HepG2 (cell line): ENCODE measurements at regions not wholly inside any gene's neighbourhood (a gene's known extent, or its start where the extent isn't known, plus 50 kb on each side); places are given as distances from the start of the nearest gene placed in this dataset.
"Not testable (repeated sequence)": the region's sequence is repeated elsewhere in the genome, so short reads cannot be mapped to it uniquely, and the experiment has no call there.

Experiments
- ATAC-seq: fragments of 200-7000 bp; cut with Tn5 transposase; 3 replicates; pipeline ENCODE4 v1.9.1; 2020; ENCODE audit warnings: mild to moderate bottlenecking, moderate library complexity
- BruUV-seq: library from RNA; stranded (reverse); fragments of 400-500 nt; replicated peaks from 2 replicates; lab custom pipeline; 2021; lab: Mats Ljungman, UMichigan
- CTCF ChIA-PET: fragments of 300-600 bp; formaldehyde crosslinking; extraction: SDS; loops from one replicate; lab custom pipeline; 2021; ENCODE audit warnings: low total read pairs, inconsistent platforms, low intra/inter-chr PET ratio; lab: Yijun Ruan, JAX
- POLR2A ChIA-PET: fragments of 350-600 bp; sonication (Branson Sonifier 250); formaldehyde crosslinking; loops from one replicate; lab custom pipeline; 2020; ENCODE audit warnings: antibody characterized with exemption, inconsistent platforms; lab: Yijun Ruan, JAX
- DNase-seq: peaks from one replicate; pipeline ENCODE4 v3.0.0-alpha.2; 2015; ENCODE audit warnings: low spot score
- FAIRE-seq: peaks from 3 replicates; lab custom pipeline; 2011; peaks lifted over from hg19 to GRCh38; lab: Jason Lieb, UNC
- H2AFZ ChIP-seq: one replicate; pipeline ENCODE4 v1.6.1; 2011; ENCODE audit warnings: low read length, inconsistent platforms
- H3K27ac ChIP-seq: fragments of 300-600 bp; 3 replicates; pipeline ENCODE4 v1.8.0; 2011; ENCODE audit warnings: mixed run types, mild to moderate bottlenecking, mixed read lengths, low read length, inconsistent platforms; ENCODE audit not compliant: insufficient read depth; ENCODE audit errors: extremely low read length
- H3K27me3 ChIP-seq, 2 experiments: fragments of 200-600 bp in 1 of 2; 2 replicates in 1 of 2; 3 replicates in 1 of 2; pipeline versions ENCODE4 v1.6.0 to v1.8.0; 2011; ENCODE audit warnings: low read length in 2 of 2, mild to moderate bottlenecking in 2 of 2, moderate library complexity in 2 of 2, inconsistent platforms in 1 of 2; ENCODE audit not compliant: insufficient read depth in 2 of 2, control insufficient read depth in 1 of 2
- H3K36me3 ChIP-seq, 2 experiments: fragments of 200-600 bp in 1 of 2; replicated peaks in 1 of 2; 2 replicates in 1 of 2; 3 replicates in 1 of 2; pipeline versions ENCODE4 v1.5.1 to v1.8.0; 2011; ENCODE audit warnings: low read length in 2 of 2, inconsistent platforms in 1 of 2; ENCODE audit not compliant: insufficient read depth in 2 of 2, control insufficient read depth in 1 of 2
- H3K4me1 ChIP-seq: 2 replicates; pipeline ENCODE4 v1.5.1; 2012; ENCODE audit warnings: low read length, inconsistent platforms; ENCODE audit not compliant: insufficient read depth
- H3K4me2 ChIP-seq: 2 replicates; pipeline ENCODE4 v1.6.0; 2011; ENCODE audit warnings: low read depth, low read length, inconsistent platforms
- H3K4me3 ChIP-seq, 3 experiments: fragments of 200-600 bp in 1 of 3; sonication (generic), shearing (Covaris generic) in 1 of 3; replicated peaks in 1 of 3; 2 replicates each; pipeline ENCODE4 v1.5.1; 2011 to 2016; ENCODE audit warnings: low read length in 3 of 3, inconsistent platforms in 2 of 3, low read depth in 2 of 3, mild to moderate bottlenecking in 2 of 3, control low read depth in 1 of 3, mixed read lengths in 1 of 3; ENCODE audit not compliant: insufficient read depth in 1 of 3
- H3K79me2 ChIP-seq: one replicate; pipeline ENCODE4 v1.6.1; 2011; ENCODE audit warnings: low read length, inconsistent platforms; ENCODE audit not compliant: insufficient read depth
- H3K9ac ChIP-seq: 2 replicates; pipeline ENCODE4 v1.6.0; 2011; ENCODE audit warnings: mild to moderate bottlenecking, low read depth, low read length, inconsistent platforms; ENCODE audit not compliant: insufficient read depth
- H3K9me3 ChIP-seq: 2 replicates; pipeline ENCODE4 v1.5.1; 2012; ENCODE audit warnings: mild to moderate bottlenecking, low read length
- H4K20me1 ChIP-seq: 2 replicates; pipeline ENCODE4 v1.6.0; 2011; ENCODE audit warnings: inconsistent platforms, mild to moderate bottlenecking, low read length, moderate library complexity; ENCODE audit not compliant: insufficient read depth
- CHD4 ChIP-seq: fragments of 200-600 bp; sonication (generic); IDR thresholded peaks from 2 replicates; pipeline ENCODE4 v1.7.0; 2017; ENCODE audit warnings: mild to moderate bottlenecking, low read length, borderline replicate concordance
- KLF11 ChIP-seq: IDR thresholded peaks from 2 replicates; pipeline ENCODE4 v1.6.1; 2016; ENCODE audit warnings: missing compliant biosample characterization
- KLF12 ChIP-seq: sonication (generic); formaldehyde crosslinking; IDR thresholded peaks from 2 replicates; pipeline ENCODE4 v1.4.0; 2020; ENCODE audit warnings: missing genetic modification reagents, borderline replicate concordance
- NCOA2 ChIP-seq: sonication (generic); formaldehyde crosslinking; IDR thresholded peaks from 2 replicates; pipeline ENCODE4 v1.8.0; 2022; ENCODE audit warnings: inconsistent platforms
- NKX3-1 ChIP-seq: sonication (generic); formaldehyde crosslinking; IDR thresholded peaks from 2 replicates; pipeline ENCODE4 v1.5.0; 2020; ENCODE audit warnings: missing genetic modification reagents
- RORA ChIP-seq: sonication (generic); formaldehyde crosslinking; IDR thresholded peaks from 2 replicates; pipeline ENCODE4 v1.5.0; 2020; ENCODE audit warnings: mild to moderate bottlenecking, missing genetic modification reagents, moderate library complexity
- ZNF17 ChIP-seq: sonication (generic); formaldehyde crosslinking; IDR thresholded peaks from 2 replicates; pipeline ENCODE4 v1.5.0; 2020; ENCODE audit warnings: mild to moderate bottlenecking, missing genetic modification reagents
- ZNF468 ChIP-seq: sonication (generic); formaldehyde crosslinking; IDR thresholded peaks from 2 replicates; pipeline ENCODE4 v1.8.0; 2022; ENCODE audit warnings: mild to moderate bottlenecking, moderate library complexity, missing genetic modification reagents
- ZNF737 ChIP-seq: sonication (generic); formaldehyde crosslinking; IDR thresholded peaks from 2 replicates; pipeline ENCODE4 v1.5.0; 2020; ENCODE audit warnings: missing genetic modification reagents, mild to moderate bottlenecking, borderline replicate concordance
- ZSCAN29 ChIP-seq: sonication (generic); formaldehyde crosslinking; conservative IDR thresholded peaks from 2 replicates; pipeline ENCODE4 v1.4.0; 2020; ENCODE audit warnings: mild to moderate bottlenecking, missing genetic modification reagents
- in situ Hi-C: cut with HindIII; loops from 2 replicates; pipeline ENCODE4 v1.10.0; 2017; ENCODE audit warnings: low pct_unique_long_range_greater_than_20kb; ENCODE audit not compliant: extremely low pct_ligation_motif_present
- intact Hi-C: fragments of 100-400 bp; cut with micrococcal nuclease; formaldehyde crosslinking; loops from one replicate; pipeline ENCODE4 v1.10.0; 2022; ENCODE audit not compliant: unreplicated experiment
- TF ChIP-seq, protein P1 (sequence below): sonication (generic); formaldehyde crosslinking; IDR thresholded peaks from 2 replicates; pipeline ENCODE4 v1.4.0; 2020; ENCODE audit warnings: missing genetic modification reagents

GRCh38 chr7:79636849-79637248, 183.4 kb upstream of the MAGI2 start:
- in situ Hi-C loops (no loop called here), intact Hi-C loops (no loop called here)
- no peaks in the 10 kb centered on the region for H3K9me3 ChIP-seq
- FAIRE-seq (no peak), ATAC-seq (no peak), DNase-seq (no peak)
- H3K4me3 ChIP-seq: no peak overlapping the region
- H3K4me1 ChIP-seq: no peaks in the 10 kb centered on the region
- H3K36me3 ChIP-seq: no peaks in the 10 kb centered on the region
- no peak overlapping the region for H2AFZ ChIP-seq
- no peaks in the 10 kb centered on the region for H3K79me2 ChIP-seq
- no peaks in the 10 kb centered on the region for H3K27me3 ChIP-seq
- H3K4me2 ChIP-seq: no peak overlapping the region
- TF ChIP-seq ZNF17 (CRISPR knock-in tag) (no peak), ZNF468 (CRISPR knock-in tag) (no peak), RORA (CRISPR knock-in tag) (no peak), KLF11 (CRISPR knock-in tag) (no peak), ZNF737 (CRISPR knock-in tag) (no peak), NCOA2 (CRISPR knock-in tag) (no peak), CHD4 (no peak), KLF12 (CRISPR knock-in tag) (no peak), ZSCAN29 (CRISPR knock-in tag) (no peak), NKX3-1 (CRISPR knock-in tag) (no peak)
- TF ChIP-seq, protein P1, sequence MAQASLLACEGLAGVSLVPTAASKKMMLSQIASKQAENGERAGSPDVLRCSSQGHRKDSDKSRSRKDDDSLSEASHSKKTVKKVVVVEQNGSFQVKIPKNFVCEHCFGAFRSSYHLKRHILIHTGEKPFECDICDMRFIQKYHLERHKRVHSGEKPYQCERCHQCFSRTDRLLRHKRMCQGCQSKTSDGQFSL (CRISPR knock-in tag): no peak
- no peak overlapping the region for H3K9ac ChIP-seq
- ChIA-PET CTCF (no interaction called here), POLR2A (no interaction called here)
- H4K20me1 ChIP-seq: no peaks in the 10 kb centered on the region
- no TSS peak for BruUV-seq
- no peak overlapping the region for H3K27ac ChIP-seq

DNA sequence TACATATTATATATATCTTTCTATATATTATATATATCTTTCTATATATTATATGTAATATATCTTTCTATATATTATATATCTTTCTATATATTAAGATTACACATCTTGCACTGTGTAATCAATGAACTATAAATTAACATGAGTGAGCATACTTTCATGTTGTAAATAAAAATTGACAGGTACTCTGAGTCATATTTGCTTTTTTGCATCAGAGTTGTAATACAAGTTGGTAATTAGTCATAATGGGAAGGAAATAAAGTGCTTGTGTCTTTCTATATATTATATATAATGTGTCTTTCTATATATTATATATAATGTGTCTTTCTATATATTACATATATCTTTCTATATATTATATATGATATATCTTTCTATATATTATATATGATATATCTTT, 172.5 kb upstream of the MAGI2 start:
- ATAC-seq: not testable (repeated sequence)

More for the DNA sequence above, 172.5 kb upstream of the MAGI2 start:
- H2AFZ ChIP-seq, H3K4me1 ChIP-seq, DNase-seq, in situ Hi-C loops, H3K4me3 ChIP-seq, H3K9ac ChIP-seq, POLR2A ChIA-PET, H3K79me2 ChIP-seq, H3K27me3 ChIP-seq, H3K4me2 ChIP-seq, intact Hi-C loops, H4K20me1 ChIP-seq, H3K27ac ChIP-seq, H3K36me3 ChIP-seq, H3K9me3 ChIP-seq, FAIRE-seq, BruUV-seq, CTCF ChIA-PET: not testable (repeated sequence)
